EL (cell line): ENCODE measurements at regions not wholly inside any gene's neighbourhood (a gene's known extent, or its start where the extent isn't known, plus 50 kb on each side); places are given as distances from the start of the nearest gene placed in this dataset.

Experiments
- DNase-seq: peaks from one replicate; pipeline ENCODE4 v3.0.0-alpha.2; 2016

DNA sequence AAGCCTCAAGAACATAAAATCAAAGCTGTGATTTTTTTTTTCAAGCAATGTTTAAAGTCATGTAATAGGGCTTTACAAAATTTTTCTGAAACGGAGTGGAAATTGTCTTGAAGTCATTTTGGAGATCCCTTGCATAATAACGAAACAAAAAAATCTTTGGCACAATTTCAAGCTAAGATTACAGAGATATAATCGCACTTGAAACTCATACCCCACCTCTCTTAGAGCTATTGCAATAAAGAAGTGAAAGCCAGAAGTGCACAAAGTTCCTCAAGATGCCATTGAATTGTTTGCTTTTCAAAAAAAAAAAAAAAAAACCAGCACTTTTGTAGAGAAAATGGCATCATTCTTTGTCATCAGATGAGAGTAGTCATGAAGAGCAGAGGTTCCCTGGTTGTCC is 152.3 kb downstream of the PAX3 start:
- no peak for DNase-seq

DNA sequence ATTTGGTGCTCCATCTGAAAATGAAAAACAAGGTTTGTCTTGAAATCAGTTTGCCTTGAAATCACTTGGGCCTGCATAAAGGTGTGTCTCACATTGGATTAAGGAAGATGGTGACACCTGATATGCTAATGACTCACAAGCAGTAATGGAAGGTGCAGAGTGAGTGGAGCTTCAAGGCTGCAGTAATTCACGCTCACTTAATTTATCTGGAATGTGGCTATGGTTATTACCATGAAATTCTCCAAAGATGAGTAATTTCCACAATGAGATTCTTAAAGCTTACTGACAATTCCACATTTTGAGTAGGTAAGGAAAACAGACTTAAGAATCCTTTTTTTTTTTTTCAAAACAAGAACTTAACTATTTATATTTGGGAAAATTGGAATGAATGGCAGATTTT is 156.8 kb downstream of the PAX3 start:
- DNase-seq, result peak; percentile 81

DNA sequence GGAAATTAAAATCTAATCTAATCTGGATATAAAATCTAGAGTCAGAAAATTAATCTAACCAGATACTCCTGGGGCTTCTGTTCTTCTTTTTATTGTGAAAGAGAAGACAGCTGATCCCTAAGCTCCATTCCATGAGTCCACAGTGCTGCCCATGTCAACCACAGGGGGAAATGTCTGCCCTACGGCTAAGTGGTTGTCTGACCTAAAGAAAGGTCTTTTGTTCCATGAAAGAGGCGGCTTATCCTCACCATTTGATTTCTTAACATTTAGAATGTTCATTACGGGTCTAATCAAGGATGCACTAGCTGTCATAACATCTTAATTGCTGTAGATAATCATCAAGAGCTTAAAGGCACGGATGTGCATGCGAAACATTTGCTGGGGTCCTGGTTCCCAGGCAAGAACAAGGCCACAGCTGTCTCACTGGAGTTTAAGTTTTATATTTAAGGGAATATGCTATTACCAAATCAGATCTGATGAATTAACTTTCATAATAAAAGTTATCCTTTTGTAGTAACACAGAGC is 162.6 kb downstream of the PAX3 start:
- DNase-seq, result no peak

DNA sequence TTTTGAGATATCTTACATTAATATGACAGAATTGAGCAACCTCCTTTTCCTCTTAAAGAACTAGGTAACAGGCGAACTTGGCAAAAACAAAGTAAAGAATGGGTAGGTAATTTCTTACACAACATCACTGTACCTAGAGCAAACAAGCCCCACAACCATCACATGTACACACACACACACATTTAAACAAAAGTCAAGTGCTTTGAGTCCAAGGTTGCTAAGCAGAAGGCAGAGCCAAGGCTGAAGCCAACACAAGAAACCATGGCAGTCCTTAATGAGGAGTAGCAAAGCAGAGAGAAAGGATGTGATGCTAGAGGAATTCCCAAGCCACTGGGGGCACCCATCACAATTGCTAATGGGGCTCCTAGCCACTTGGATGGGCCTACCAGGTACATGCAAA is 164.1 kb downstream of the PAX3 start:
- no peak for DNase-seq

- no peak for DNase-seq
Measured at GRCh38 chr2:222133897-222134296, 164.9 kb downstream of the PAX3 start.

DNA sequence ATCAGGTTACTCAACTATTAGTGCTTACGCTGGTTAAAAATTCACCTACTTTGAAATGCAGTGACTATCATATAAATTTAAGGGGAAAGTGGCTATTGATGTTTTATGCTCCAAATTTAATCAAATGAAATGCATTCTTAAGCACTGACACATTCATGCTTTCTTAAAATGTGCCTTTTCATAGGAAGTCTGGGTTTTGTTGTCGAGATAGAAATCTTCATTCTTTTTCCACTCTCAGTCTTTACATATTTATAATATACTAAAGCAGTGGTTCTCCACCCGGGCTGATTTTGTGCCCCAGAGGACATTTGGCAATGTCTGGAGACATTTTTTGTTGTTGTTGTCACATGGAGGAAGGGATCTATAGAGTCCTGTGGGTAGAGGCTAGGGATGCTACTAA is 167.9 kb downstream of the PAX3 start:
- no peak for DNase-seq

DNA sequence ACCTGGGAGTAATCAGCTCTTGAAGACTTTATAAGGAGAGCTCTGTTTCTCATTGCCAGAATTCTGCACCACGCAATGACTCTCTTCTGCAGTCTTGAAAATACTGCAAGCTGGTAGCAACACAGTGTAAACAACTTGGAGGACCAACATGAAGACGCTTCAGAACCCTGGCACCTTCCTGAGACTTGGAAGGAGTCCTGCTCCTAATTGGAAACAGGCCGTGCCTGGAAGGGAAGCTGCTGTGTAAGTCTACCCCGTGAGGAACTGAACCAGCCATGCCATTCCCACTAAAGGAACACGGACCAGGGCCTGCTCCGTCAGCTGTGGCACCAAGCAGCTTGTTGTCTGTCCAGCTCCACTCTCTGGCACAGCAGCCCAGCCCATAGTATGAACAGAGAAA is 171.1 kb downstream of the PAX3 start:
- peak; percentile 4 for DNase-seq

GRCh38 chr2:222120933-222121332 is 177.9 kb downstream of the PAX3 start:
- no peak for DNase-seq

GRCh38 chr2:222115296-222115695 is 183.5 kb downstream of the PAX3 start:
- peak; percentile 46 for DNase-seq

DNA sequence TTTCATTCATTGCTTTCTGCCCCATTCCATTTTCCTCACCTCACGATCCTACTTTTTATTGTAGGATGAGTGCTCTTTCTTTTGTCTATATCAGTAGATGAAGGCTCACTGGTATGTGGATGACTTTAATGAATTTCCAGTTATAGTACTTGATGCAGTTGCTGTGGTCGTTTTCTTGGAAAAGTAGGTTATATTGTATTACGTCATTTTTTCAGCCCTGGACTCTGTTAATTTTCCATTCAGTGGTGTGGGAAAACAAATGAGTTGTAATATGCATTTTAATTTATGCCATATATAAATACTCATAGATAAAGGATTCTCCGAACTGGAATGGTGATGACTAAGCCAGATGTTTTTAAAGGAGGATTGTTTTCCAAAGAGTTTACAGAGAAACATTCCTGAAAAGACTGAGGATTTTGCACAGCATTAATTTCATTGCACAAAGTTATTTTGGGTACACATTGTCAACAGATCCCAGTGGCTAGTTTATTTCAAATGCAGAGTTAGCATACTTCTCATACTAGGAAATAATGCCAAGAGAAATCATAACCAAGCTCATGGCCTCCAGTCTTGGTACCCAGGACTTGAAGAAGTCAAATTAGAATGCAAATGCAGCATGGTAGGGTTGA is 189.7 kb downstream of the PAX3 start:
- DNase-seq, result no peak

DNA sequence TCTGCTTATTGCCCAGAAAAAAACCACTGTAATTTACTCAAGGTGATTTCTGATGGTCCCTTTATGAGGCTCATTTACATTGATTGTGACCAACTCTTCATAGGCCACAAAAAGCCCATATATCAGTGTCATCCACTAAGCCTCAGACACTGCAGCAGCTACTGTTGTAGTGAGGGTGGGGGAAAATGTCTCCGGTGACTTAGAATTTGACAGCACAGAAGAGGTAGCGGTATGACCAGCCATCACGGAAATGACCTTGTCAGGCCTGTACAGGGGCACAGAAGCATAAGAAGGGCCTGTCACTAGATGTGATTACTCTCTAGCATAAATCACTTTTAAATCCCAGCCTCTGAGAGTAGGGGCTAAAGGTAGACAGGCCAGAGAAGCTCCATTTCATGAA is 190.3 kb downstream of the PAX3 start:
- no peak for DNase-seq

- DNase-seq, result peak; percentile 18
Measured at GRCh38 chr2:222105046-222105445, 193.8 kb downstream of the PAX3 start.

GRCh38 chr2:222102575-222103349 is 196.0 kb downstream of the PAX3 start:
- no peak for DNase-seq

DNA sequence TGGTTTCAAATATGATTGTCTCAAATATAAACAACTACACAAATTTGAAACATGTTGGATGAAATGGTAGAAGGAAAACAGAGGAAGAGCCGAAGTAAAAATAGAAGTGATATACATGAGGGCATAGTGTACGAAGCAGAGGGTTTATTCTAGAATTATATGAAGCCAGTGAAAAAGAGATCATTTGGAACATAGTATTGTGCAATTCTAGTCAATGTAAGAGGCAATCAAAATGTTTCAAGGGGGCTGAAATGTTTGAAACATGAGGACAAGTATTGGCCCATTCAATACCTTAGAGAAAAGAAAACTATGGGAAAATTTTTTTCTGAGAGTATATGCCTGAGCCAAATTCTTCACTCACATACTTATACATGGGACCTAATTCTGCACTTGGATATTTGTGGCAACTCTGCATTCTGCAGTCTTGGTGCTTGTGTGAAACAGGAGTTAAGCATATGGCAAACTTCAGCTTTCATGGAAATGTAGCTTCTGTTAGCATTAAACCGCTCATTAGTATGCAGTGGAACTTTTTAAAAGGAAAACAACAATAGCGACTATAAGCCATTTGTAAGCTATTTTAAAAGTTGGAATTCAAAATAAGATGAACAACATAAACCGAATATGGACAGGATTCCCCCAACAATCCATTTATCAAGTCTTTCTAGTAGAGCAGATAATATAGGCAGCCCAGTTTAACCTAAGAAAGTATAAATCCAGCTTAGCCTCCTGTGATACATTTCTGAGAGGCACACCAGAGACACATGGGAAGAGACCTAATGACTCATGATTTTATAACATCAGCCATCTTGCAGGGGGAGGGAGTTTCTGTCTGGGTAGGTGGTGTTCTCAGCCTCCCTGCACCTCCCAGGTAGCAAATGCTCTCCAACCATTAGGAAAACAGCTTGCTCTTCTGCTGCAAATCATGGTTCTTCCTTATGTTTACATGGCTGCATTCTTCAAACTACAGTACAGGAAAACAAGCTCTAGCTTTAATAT is 197.8 kb downstream of the PAX3 start:
- DNase-seq, result no peak

DNA sequence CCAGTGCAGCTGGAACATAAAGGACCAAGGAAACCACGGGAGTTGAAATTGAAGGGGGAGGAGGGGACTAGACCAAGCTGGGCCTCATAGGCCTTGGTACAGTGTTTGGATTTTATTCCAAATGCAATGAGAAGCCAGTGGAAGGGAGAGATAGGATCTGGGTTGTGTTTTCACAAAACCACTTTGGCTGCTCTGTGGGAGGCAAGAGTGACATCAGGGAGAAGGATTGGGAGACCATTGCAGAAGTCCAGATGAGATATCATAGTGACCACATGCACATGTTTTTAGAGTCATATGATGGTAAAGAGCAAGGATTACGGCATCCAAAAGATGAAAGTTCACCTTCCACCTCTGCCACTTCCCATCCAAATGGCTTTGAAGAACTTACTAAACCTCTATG is 210.2 kb downstream of the PAX3 start:
- DNase-seq, result peak; percentile 56

- no peak for DNase-seq
Measured at GRCh38 chr2:222087998-222088397, 210.8 kb downstream of the PAX3 start.

DNA sequence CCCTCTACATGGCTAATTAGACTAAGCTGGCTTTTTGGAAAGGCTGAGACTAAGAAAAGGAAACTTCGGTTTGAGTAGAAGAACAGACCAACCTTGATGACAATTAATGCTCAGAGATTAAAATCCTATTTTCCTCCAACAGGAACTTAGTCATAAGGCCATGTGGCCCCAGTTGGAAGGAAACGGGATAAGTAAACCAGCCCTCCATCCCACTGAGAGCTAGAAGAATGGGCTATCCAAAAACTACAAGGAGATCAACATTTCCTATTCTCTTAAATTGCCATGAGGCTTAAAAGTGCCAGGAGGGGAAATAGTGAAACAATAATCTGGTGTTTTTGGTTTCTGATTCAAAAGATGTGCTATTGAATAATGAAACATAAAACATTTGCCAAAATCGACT is 216.6 kb downstream of the PAX3 start:
- no peak for DNase-seq

DNA sequence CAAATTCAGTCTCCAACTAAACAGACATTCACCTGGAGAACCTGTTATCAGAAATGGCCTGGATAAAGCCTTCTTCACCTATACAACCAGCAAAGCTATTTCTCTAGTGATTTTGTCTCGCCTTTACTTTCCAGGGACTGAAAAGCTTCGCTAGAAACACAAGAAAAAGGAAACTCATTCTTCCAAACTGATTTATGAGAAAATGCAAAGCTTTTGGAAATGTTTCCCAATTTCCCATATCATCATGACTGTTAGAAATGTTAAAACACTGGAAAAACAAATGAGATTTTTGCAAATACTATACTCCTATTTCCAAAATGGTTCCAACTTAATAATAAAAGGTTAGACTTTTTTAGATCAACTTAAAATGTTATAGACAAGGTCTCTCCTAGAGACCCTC is 218.7 kb downstream of the PAX3 start:
- DNase-seq, result no peak

DNA sequence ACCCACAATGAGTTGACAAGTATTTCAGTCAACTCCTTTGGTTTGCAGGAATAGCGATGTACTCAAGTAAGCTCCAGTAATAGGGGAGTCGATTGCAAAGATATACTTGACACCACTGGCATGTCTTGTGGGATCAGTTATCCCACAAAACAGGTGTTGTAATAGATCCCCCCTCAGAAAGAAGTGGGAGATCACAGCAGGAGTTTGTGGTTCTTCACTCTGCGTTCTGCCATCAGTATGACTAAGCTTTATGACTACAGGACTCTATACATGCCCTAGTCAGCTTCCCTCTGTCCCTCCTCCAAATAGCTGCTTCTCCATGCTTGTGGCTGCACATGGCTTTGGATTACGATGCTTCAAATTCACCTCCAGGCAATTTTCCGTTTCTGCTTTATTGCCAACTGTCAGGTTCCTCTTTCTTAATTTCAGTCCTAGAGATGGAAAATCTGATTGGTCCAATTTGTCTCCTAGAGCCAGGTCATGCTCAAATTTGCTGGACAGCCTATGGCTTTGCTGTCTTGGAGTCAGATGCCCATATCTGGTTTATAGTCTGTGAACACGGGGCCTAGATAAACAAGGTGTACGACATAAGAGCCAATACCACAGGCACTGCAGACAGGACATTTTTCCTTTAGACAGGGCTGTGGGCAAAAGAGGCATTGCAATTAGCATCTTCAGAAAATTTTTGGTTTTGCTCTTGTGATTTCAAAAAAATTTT is 221.7 kb downstream of the PAX3 start:
- DNase-seq, result peak; percentile 41

DNA sequence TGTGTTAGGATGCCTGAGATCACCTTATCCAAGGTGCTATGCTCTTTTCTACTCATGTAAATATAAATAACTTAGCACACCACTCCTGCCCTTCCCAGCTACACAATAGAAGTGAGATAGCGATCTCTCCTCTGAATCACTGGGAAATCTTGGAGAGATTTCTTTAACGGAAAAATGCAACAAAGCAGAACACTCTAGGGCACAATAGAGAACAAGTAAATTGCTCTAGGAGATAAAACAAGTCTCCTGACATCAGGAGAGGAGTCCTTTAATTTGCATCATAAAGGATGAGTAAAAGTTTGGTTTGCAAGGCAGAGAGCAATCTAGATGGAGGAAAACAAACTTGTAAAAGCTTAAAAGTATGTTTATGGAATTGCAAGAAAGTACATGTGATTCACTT is 224.1 kb downstream of the PAX3 start:
- no peak for DNase-seq

DNA sequence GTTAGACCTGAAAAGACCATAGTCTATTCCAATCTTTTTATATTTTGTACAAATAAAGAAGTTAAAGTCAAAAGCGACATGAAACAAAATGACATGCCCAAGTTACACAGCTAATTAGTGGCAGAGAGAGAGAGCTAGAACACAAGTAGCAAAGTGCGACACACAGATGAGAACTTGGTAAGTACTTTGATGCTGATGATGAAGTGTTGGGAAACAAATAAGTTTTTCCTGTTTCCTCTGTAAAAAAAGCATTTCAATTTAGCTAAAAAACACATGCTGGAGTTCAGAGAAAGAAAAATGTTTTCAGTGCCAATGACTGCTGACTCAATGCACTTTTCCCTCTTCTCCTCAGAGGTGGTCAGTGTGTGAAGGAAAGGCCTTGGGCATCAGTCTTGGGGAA is 226.9 kb downstream of the PAX3 start:
- DNase-seq, result no peak

DNA sequence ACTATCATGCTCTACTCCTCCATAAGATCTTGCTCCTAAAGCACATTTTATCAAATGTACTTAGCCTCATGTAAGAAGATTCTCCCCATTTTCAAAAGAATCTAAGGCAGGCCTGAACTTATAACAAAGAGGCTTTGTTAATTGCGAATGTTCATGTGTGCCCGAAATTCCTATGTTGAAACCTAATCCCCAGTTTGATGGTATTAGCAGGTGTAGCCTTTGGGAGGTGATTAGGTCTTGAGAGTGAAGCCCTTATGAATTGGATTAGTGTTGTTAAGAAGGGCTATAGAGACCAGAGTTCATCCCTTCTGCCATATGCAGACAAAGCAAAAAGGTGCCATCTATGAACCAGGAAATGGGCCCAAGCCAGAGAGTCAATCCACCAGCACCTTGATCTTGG is 234.5 kb downstream of the PAX3 start:
- DNase-seq, result no peak
